ENCODE measurements at regions not wholly inside any gene's neighbourhood (a gene's known extent, or its start where the extent isn't known, plus 50 kb on each side); places are given as distances from the start of the nearest gene placed in this dataset.

GRCh38 chr22:48857202-48857805 is 970.4 kb downstream of the BRD1 start:
- FAIRE-seq, result no peak
- DNase-seq (ENCODE audit: insufficient read length, low spot score), result no peak
- TF ChIP-seq TAF1 (IDR thresholded peaks at IDR 0.05; ENCODE audit: low read depth, low read length) (no peak), POLR2AphosphoS5 (IDR thresholded peaks at IDR 0.05; ENCODE audit: low read depth, low read length) (no peak), PAX5 (IDR thresholded peaks at IDR 0.05; ENCODE audit: insufficient read depth, low read length, severe bottlenecking) (no peak), POU2F2 (IDR thresholded peaks at IDR 0.05; ENCODE audit: low read depth, low read length) (no peak), SPI1 (IDR thresholded peaks at IDR 0.05; ENCODE audit: low read depth, low read length) (no peak), POLR2A (IDR thresholded peaks at IDR 0.05; ENCODE audit: low read depth, low read length) (no peak)

DNA sequence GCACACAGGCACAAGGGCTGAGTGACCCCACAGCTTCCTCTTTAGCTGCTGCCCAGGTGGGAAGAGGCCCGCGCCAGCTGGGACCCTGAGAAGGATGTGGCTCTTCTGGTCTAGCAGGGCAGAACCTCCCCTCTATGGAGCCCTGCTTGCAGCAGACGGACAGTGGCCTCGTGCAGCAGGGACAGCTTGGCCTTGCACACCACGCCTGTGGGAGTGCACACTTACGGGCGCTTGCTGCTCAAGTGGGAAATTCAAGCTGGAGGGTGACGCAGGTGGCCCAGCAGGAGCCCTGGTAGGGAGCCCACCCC is 971.4 kb downstream of the BRD1 start:
- TF ChIP-seq SPI1 (IDR thresholded peaks at IDR 0.05; ENCODE audit: low read depth, low read length) (no peak), TAF1 (IDR thresholded peaks at IDR 0.05; ENCODE audit: low read depth, low read length) (no peak), POLR2AphosphoS5 (IDR thresholded peaks at IDR 0.05; ENCODE audit: low read depth, low read length) (no peak), POLR2A (IDR thresholded peaks at IDR 0.05; ENCODE audit: low read depth, low read length) (no peak), POU2F2 (IDR thresholded peaks at IDR 0.05; ENCODE audit: low read depth, low read length) (no peak), PAX5 (IDR thresholded peaks at IDR 0.05; ENCODE audit: insufficient read depth, low read length, severe bottlenecking) (no peak)
- DNase-seq (ENCODE audit: insufficient read length, low spot score) (no peak), FAIRE-seq (no peak)

DNA sequence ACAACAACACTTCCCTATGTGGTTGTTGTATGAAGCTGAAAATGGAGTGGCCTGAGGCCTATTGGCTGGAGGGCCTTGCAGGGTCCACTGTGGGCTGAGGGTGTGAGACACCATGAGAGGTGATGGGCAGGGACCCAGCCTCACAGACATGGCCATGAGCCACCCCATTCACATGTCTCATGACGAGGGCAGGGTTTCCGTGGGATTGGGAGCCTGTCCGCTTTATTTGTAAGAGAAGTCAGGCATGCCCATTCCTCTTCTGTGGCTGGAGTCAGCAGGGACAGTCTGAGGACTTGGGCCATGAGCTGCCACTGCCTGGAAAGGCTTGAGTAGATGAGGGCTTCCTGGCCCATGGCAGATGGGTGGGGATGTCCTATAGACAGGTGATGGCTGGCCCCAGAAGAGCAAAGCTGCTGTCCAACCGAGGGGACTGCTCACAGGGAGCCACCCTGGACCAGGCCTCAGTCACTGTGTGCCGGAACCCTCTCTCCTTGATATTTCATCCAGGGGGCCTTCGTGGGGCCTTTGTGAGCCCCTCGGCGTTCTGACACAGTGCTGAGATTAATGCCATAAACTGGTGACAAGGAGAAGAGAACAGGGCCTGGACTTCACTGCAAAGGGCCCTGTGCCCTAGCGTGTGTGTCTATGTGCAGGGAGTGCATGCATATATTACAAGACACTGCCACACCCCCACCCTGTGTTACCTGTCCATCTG is 971.9 kb downstream of the BRD1 start:
- FAIRE-seq (no peak), DNase-seq (ENCODE audit: insufficient read length, low spot score) (no peak)
- TF ChIP-seq POU2F2 (IDR thresholded peaks at IDR 0.05; ENCODE audit: low read depth, low read length) (no peak), POLR2AphosphoS5 (IDR thresholded peaks at IDR 0.05; ENCODE audit: low read depth, low read length) (no peak), TAF1 (IDR thresholded peaks at IDR 0.05; ENCODE audit: low read depth, low read length) (no peak), PAX5 (IDR thresholded peaks at IDR 0.05; ENCODE audit: insufficient read depth, low read length, severe bottlenecking) (no peak), POLR2A (IDR thresholded peaks at IDR 0.05; ENCODE audit: low read depth, low read length) (no peak), SPI1 (IDR thresholded peaks at IDR 0.05; ENCODE audit: low read depth, low read length) (no peak)

GRCh38 chr22:48855013-48855412 is 972.7 kb downstream of the BRD1 start:
- TF ChIP-seq PAX5 (IDR thresholded peaks at IDR 0.05; ENCODE audit: insufficient read depth, low read length, severe bottlenecking), result no peak
- no peak for DNase-seq (ENCODE audit: insufficient read length, low spot score)
- no peak for FAIRE-seq

- TF ChIP-seq PAX5 (IDR thresholded peaks at IDR 0.05; ENCODE audit: insufficient read depth, low read length, severe bottlenecking) (no peak), POU2F2 (IDR thresholded peaks at IDR 0.05; ENCODE audit: low read depth, low read length) (no peak), POLR2AphosphoS5 (IDR thresholded peaks at IDR 0.05; ENCODE audit: low read depth, low read length) (no peak), TAF1 (IDR thresholded peaks at IDR 0.05; ENCODE audit: low read depth, low read length) (no peak), POLR2A (IDR thresholded peaks at IDR 0.05; ENCODE audit: low read depth, low read length) (no peak), SPI1 (IDR thresholded peaks at IDR 0.05; ENCODE audit: low read depth, low read length) (no peak)
- no peak for DNase-seq (ENCODE audit: insufficient read length, low spot score)
- FAIRE-seq, result no peak
Observed at GRCh38 chr22:48853627-48854240, 973.9 kb downstream of the BRD1 start.

DNA sequence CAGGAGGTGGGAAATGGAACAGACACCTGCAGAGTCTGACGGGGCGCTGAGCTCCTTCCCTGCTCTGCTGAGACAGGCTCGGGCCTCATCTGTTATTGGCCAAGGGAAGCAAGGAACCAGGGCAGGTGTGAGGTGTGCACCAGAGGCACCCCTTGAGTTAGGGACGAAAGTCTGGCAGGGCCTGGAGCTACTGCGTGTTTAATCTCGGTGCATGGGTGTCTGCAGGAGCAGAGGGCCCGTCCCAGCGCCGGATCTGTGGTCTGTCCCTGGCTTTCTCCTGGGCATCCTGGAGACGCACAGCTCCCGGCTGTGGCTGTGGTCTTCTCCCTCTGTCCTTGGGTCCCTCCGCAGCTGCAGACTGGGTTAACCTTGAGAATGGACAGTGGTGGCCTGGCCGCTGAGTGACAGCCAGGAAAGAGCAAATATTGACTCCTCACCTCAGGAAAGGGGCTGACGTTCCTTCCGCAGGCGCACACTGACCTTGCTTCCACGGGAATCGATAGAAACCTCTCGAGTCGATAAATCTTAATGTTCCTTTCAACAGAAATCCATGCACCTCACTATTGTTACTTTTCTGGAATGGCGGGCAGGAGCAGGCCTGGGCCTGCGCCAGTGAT is 975.6 kb downstream of the BRD1 start:
- TF ChIP-seq POU2F2 (IDR thresholded peaks at IDR 0.05; ENCODE audit: low read depth, low read length) (no peak), POLR2AphosphoS5 (IDR thresholded peaks at IDR 0.05; ENCODE audit: low read depth, low read length) (no peak), POLR2A (IDR thresholded peaks at IDR 0.05; ENCODE audit: low read depth, low read length) (no peak), SPI1 (IDR thresholded peaks at IDR 0.05; ENCODE audit: low read depth, low read length) (no peak), TAF1 (IDR thresholded peaks at IDR 0.05; ENCODE audit: low read depth, low read length) (no peak), PAX5 (IDR thresholded peaks at IDR 0.05; ENCODE audit: insufficient read depth, low read length, severe bottlenecking) (no peak)
- no peak for DNase-seq (ENCODE audit: insufficient read length, low spot score)
- no peak for FAIRE-seq

DNA sequence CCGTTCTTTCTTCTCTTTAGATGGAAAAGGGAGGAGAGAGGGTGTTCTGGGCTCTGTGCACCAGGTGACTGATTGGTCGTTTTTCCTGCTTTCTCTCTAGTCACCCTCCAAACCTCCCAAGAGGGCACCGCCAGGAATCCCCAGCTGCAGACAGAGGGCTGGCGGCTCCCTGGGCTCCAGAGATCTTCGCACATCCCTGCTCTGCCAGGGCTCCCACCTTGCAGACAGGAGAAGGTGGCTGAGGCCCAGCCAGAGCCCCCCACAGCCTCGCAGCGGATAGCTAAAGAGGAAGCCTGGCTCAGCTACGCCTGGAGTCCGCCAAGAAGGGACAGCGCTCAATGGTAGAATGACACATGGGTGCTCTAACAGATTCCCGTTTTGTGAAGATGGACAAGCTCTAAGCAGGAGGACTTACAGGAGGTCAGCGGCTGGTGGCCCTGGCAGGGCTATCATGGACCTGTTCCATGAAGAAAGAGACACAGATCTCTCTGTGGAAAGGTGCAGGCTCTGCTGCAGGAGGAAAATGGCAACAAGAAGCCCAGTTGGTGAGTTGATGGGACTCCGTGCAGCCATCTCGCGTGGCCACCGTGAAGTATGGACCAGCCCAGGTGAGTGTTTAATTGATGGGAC is 976.9 kb downstream of the BRD1 start:
- FAIRE-seq, result no peak
- TF ChIP-seq TAF1 (IDR thresholded peaks at IDR 0.05; ENCODE audit: low read depth, low read length), result no peak
- TF ChIP-seq POLR2AphosphoS5 (IDR thresholded peaks at IDR 0.05; ENCODE audit: low read depth, low read length), result no peak
- TF ChIP-seq SPI1 (IDR thresholded peaks at IDR 0.05; ENCODE audit: low read depth, low read length), result no peak
- no peak for TF ChIP-seq POLR2A (IDR thresholded peaks at IDR 0.05; ENCODE audit: low read depth, low read length)
- no peak for TF ChIP-seq POU2F2 (IDR thresholded peaks at IDR 0.05; ENCODE audit: low read depth, low read length)
- no peak for TF ChIP-seq PAX5 (IDR thresholded peaks at IDR 0.05; ENCODE audit: insufficient read depth, low read length, severe bottlenecking)

DNA sequence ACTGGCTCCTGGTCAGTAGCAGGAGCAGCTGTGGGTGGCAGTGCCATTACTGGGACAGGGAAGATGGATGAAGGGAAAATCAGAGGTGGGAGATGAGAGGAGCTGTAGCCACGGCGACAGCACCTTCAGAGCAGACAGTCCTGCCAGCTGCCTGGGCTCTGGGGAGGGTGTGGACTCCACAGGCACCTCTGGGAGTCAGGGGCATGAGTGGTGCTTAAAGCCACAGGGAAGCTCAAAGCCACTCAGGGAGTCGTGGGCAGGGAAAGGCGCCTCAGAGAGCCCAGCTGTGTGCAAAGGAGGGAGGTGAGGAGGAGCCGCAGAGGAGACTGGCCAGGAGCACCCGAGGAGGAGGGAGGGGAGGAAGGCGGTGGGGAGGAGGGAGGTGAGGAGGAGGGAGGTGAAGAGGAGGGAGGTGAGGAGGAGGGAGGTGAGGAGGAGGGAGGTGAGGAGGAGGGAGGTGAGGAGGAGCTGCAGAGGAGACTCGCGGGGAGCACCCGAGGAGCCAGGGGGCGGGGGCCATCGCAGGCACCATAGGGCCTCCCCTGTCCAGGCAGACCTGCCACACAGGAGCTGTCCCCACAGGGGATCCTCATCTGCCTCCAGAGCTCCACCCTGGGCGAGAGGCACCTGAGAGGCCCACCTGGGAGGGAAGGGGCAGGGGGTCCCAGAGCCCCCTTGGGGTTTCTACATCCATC is 977.6 kb downstream of the BRD1 start:
- DNase-seq (ENCODE audit: insufficient read length, low spot score) (no peak), FAIRE-seq (no peak)
- TF ChIP-seq POLR2A (IDR thresholded peaks at IDR 0.05; ENCODE audit: low read depth, low read length) (no peak), TAF1 (IDR thresholded peaks at IDR 0.05; ENCODE audit: low read depth, low read length) (no peak), PAX5 (IDR thresholded peaks at IDR 0.05; ENCODE audit: insufficient read depth, low read length, severe bottlenecking) (no peak), SPI1 (IDR thresholded peaks at IDR 0.05; ENCODE audit: low read depth, low read length) (no peak)

More for the DNA sequence above, 976.9 kb downstream of the BRD1 start:
- no peak for DNase-seq (ENCODE audit: insufficient read length, low spot score)

Data from GM12891 (cell line).